ENCODE measurements at regions not wholly inside any gene's neighbourhood (a gene's known extent, or its start where the extent isn't known, plus 50 kb on each side); places are given as distances from the start of the nearest gene placed in this dataset.

GRCh38 chr13:91136806-91137205 is 210.7 kb upstream of the MIR17HG start:
- ChIA-PET POLR2A (interaction anchor here (0.6 kb wide), 1 partner anchor 240 kb away, joined by 5 read pairs; no protein-coding TSS in a partner anchor), CTCF (interaction anchor here (1.1 to 3.6 kb wide), 2 partner anchors 38 to 48 kb away, joined by 3 to 19 read pairs; no protein-coding TSS in a partner anchor)
- Mint-ChIP-seq H3K4me3 (no peak overlapping the region), H3K27ac (no peak overlapping the region), H3K36me3 (peaks cover under 1% of the 10 kb centered on the region; the same call in 1 of the 2 replicates), H3K4me1 (peaks cover 57% of the 10 kb centered on the region), H3K27me3 (ENCODE audit: low read depth) (peaks cover 3% of the 10 kb centered on the region; the same call in 1 of the 2 replicates), H3K9me3 (peaks cover 3% of the 10 kb centered on the region)
- TF ChIP-seq E2F4 (CRISPR knock-in tag; IDR thresholded peaks at IDR 0.05; ENCODE audit: borderline replicate concordance, low read depth): no peak
- no peak for TF ChIP-seq NR2C2 (CRISPR knock-in tag; IDR thresholded peaks at IDR 0.05)
- no peak for TF ChIP-seq ESRRA (CRISPR knock-in tag; IDR thresholded peaks at IDR 0.05; ENCODE audit: borderline replicate concordance)
- TF ChIP-seq FOXP1 (CRISPR knock-in tag; IDR thresholded peaks at IDR 0.05; ENCODE audit: borderline replicate concordance): no peak
- no peak for TF ChIP-seq RORB (CRISPR knock-in tag; IDR thresholded peaks at IDR 0.05)
- TF ChIP-seq, protein P1, sequence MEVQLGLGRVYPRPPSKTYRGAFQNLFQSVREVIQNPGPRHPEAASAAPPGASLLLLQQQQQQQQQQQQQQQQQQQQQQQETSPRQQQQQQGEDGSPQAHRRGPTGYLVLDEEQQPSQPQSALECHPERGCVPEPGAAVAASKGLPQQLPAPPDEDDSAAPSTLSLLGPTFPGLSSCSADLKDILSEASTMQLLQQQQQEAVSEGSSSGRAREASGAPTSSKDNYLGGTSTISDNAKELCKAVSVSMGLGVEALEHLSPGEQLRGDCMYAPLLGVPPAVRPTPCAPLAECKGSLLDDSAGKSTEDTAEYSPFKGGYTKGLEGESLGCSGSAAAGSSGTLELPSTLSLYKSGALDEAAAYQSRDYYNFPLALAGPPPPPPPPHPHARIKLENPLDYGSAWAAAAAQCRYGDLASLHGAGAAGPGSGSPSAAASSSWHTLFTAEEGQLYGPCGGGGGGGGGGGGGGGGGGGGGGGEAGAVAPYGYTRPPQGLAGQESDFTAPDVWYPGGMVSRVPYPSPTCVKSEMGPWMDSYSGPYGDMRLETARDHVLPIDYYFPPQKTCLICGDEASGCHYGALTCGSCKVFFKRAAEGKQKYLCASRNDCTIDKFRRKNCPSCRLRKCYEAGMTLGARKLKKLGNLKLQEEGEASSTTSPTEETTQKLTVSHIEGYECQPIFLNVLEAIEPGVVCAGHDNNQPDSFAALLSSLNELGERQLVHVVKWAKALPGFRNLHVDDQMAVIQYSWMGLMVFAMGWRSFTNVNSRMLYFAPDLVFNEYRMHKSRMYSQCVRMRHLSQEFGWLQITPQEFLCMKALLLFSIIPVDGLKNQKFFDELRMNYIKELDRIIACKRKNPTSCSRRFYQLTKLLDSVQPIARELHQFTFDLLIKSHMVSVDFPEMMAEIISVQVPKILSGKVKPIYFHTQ (CRISPR knock-in tag; IDR thresholded peaks at IDR 0.05): no peak
- TF ChIP-seq ZMAT4 (CRISPR knock-in tag; IDR thresholded peaks at IDR 0.05): no peak
- TF ChIP-seq, protein P2, sequence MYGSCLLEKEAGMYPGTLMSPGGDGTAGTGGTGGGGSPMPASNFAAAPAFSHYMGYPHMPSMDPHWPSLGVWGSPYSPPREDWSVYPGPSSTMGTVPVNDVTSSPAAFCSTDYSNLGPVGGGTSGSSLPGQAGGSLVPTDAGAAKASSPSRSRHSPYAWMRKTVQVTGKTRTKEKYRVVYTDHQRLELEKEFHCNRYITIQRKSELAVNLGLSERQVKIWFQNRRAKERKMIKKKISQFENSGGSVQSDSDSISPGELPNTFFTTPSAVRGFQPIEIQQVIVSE (CRISPR knock-in tag; IDR thresholded peaks at IDR 0.05; ENCODE audit: borderline replicate concordance): no peak
- TF ChIP-seq ZNF219 (CRISPR knock-in tag; IDR thresholded peaks at IDR 0.05; ENCODE audit: borderline replicate concordance): no peak
- no peak for TF ChIP-seq ZNF317 (CRISPR knock-in tag; IDR thresholded peaks at IDR 0.05; ENCODE audit: borderline replicate concordance, low read depth)
- TF ChIP-seq FOXK1 (CRISPR knock-in tag; IDR thresholded peaks at IDR 0.05): no peak
- no peak for TF ChIP-seq ZNF138 (CRISPR knock-in tag; conservative IDR thresholded peaks at IDR 0.05)
- TF ChIP-seq ZNF281 (CRISPR knock-in tag; IDR thresholded peaks at IDR 0.05): no peak
- no peak for TF ChIP-seq NFE2L1 (CRISPR knock-in tag; IDR thresholded peaks at IDR 0.05)
- ATAC-seq: no peak
- no peak for DNase-seq (ENCODE audit: low spot score)

GRCh38 chr13:91139232-91139631 is 208.3 kb upstream of the MIR17HG start:
- no peak for TF ChIP-seq CTCF (IDR thresholded peaks at IDR 0.05)
- no peak for TF ChIP-seq SP1 (CRISPR knock-in tag; conservative IDR thresholded peaks at IDR 0.05)
- TF ChIP-seq FOXK1 (CRISPR knock-in tag; IDR thresholded peaks at IDR 0.05): no peak
- no peak for TF ChIP-seq NFE2L1 (CRISPR knock-in tag; IDR thresholded peaks at IDR 0.05)
- no peak for TF ChIP-seq MXD4 (CRISPR knock-in tag; IDR thresholded peaks at IDR 0.05; ENCODE audit: borderline replicate concordance)
- TF ChIP-seq, protein P2 (CRISPR knock-in tag; IDR thresholded peaks at IDR 0.05; ENCODE audit: borderline replicate concordance): no peak
- no peak for TF ChIP-seq TEAD1 (CRISPR knock-in tag; IDR thresholded peaks at IDR 0.05)
- no peak for TF ChIP-seq ETV6 (CRISPR knock-in tag; IDR thresholded peaks at IDR 0.05)
- TF ChIP-seq ZNF219 (CRISPR knock-in tag; IDR thresholded peaks at IDR 0.05; ENCODE audit: borderline replicate concordance): no peak
- TF ChIP-seq FOXJ3 (CRISPR knock-in tag; IDR thresholded peaks at IDR 0.05; ENCODE audit: borderline replicate concordance): no peak
- TF ChIP-seq PRRX2 (CRISPR knock-in tag; IDR thresholded peaks at IDR 0.05): no peak
- TF ChIP-seq GTF2I (CRISPR knock-in tag; conservative IDR thresholded peaks at IDR 0.05): no peak
- no peaks in the 10 kb centered on the region for H3K36me3 Mint-ChIP-seq
- no peak overlapping the region for H3K4me3 Mint-ChIP-seq
- POLR2A ChIA-PET: no interaction called here
- no peak for ATAC-seq
- CTCF ChIA-PET: no interaction called here
- H3K9me3 Mint-ChIP-seq: no peaks in the 10 kb centered on the region
- H3K4me1 Mint-ChIP-seq: peaks cover 60% of the 10 kb centered on the region
- no peak overlapping the region for H3K27ac Mint-ChIP-seq
- DNase-seq (ENCODE audit: low spot score): no peak
- H3K27me3 Mint-ChIP-seq (ENCODE audit: low read depth): peaks cover under 1% of the 10 kb centered on the region; the same call in 1 of the 2 replicates
